HG03432 (cell line): ENCODE measurements at regions not wholly inside any gene's neighbourhood (a gene's known extent, or its start where the extent isn't known, plus 50 kb on each side); places are given as distances from the start of the nearest gene placed in this dataset.
A peak's percentile ranks its signal among the peaks of the same experiment; 100 is the strongest.

Experiments used
- ATAC-seq: cut with Tn5 transposase; IDR thresholded peaks from one replicate; pipeline ENCODE4 v1.9.1; 2021; ENCODE audit warnings: mild to moderate bottlenecking, moderate library complexity; ENCODE audit not compliant: unreplicated experiment

- no peak for ATAC-seq
Observed at GRCh38 chr11:80914311-80914710, 1473.5 kb upstream of the TENM4 start.

- no peak for ATAC-seq
Observed at GRCh38 chr11:80911666-80912065, 1470.8 kb upstream of the TENM4 start.

GRCh38 chr11:80900265-80900664 lies 1459.4 kb upstream of the TENM4 start:
- peak; percentile 73 for ATAC-seq

- peak; percentile 67 for ATAC-seq
Observed at GRCh38 chr11:80899381-80899780, 1458.6 kb upstream of the TENM4 start.

- ATAC-seq: no peak
Observed at GRCh38 chr11:80898910-80899309, 1458.1 kb upstream of the TENM4 start.

- ATAC-seq: no peak
Observed at GRCh38 chr11:80886684-80887083, 1445.9 kb upstream of the TENM4 start.

- peak; percentile 74 for ATAC-seq
Observed at GRCh38 chr11:80873310-80873999, 1432.6 kb upstream of the TENM4 start.

- peak; percentile 51 for ATAC-seq
Observed at GRCh38 chr11:80872116-80872728, 1431.4 kb upstream of the TENM4 start.

GRCh38 chr11:80868831-80869230 lies 1428.0 kb upstream of the TENM4 start:
- ATAC-seq: no peak

- ATAC-seq: no peak
Observed at GRCh38 chr11:80862011-80862410, 1421.2 kb upstream of the TENM4 start.

GRCh38 chr11:80861193-80861592 lies 1420.4 kb upstream of the TENM4 start:
- ATAC-seq: no peak

- no peak for ATAC-seq
Observed at GRCh38 chr11:80860632-80861031, 1419.8 kb upstream of the TENM4 start.

GRCh38 chr11:80856066-80856465 lies 1415.2 kb upstream of the TENM4 start:
- ATAC-seq: no peak

- ATAC-seq: no peak
Observed at GRCh38 chr11:80855426-80855825, 1414.6 kb upstream of the TENM4 start.

GRCh38 chr11:80849253-80849652 lies 1408.4 kb upstream of the TENM4 start:
- peak; percentile 73 for ATAC-seq

GRCh38 chr11:80846979-80847378 lies 1406.1 kb upstream of the TENM4 start:
- ATAC-seq: peak; percentile 91

- no peak for ATAC-seq
Observed at GRCh38 chr11:80846442-80846841, 1405.6 kb upstream of the TENM4 start.

- ATAC-seq: no peak
Observed at GRCh38 chr11:80844110-80844819, 1403.4 kb upstream of the TENM4 start.

GRCh38 chr11:80843266-80843974 lies 1402.6 kb upstream of the TENM4 start:
- peak; percentile 57 for ATAC-seq

GRCh38 chr11:80842246-80842645 lies 1401.4 kb upstream of the TENM4 start:
- ATAC-seq: no peak

GRCh38 chr11:80841675-80842074 lies 1400.8 kb upstream of the TENM4 start:
- ATAC-seq: no peak
